H9 (cell line): ENCODE measurements at regions not wholly inside any gene's neighbourhood (a gene's known extent, or its start where the extent isn't known, plus 50 kb on each side); places are given as distances from the start of the nearest gene placed in this dataset.

ENCODE experiments used
- DNase-seq: peaks from one replicate; pipeline ENCODE4 v3.0.0-alpha.2; 2017
- H2AFZ ChIP-seq: one replicate; pipeline ENCODE4 v1.6.1; 2013; ENCODE audit warnings: mild to moderate bottlenecking, low read length, control low read depth, moderate library complexity
- H2AK5ac ChIP-seq: 2 replicates; pipeline ENCODE4 v1.6.1; 2013; ENCODE audit warnings: low read length, control low read depth, mixed read lengths; ENCODE audit not compliant: insufficient read length
- H2BK120ac ChIP-seq: one replicate; pipeline ENCODE4 v1.6.1; 2013; ENCODE audit warnings: low read depth, mild to moderate bottlenecking, low read length, control low read depth, inconsistent platforms; ENCODE audit not compliant: poor library complexity, severe bottlenecking
- H2BK12ac ChIP-seq: 2 replicates; pipeline ENCODE4 v1.6.1; 2013; ENCODE audit warnings: low read length, control low read depth, mixed read lengths, low read depth; ENCODE audit not compliant: insufficient read length
- H2BK15ac ChIP-seq: 2 replicates; pipeline ENCODE4 v1.6.1; 2013; ENCODE audit warnings: low read depth, low read length, control low read depth
- H2BK20ac ChIP-seq: one replicate; pipeline ENCODE4 v1.6.1; 2013; ENCODE audit warnings: low read depth, mild to moderate bottlenecking, low read length, control low read depth, inconsistent platforms; ENCODE audit not compliant: poor library complexity, severe bottlenecking
- H2BK5ac ChIP-seq: 2 replicates; pipeline ENCODE4 v1.6.1; 2013; ENCODE audit warnings: low read length, control low read depth, mixed read lengths; ENCODE audit not compliant: insufficient read length
- H3K14ac ChIP-seq: 2 replicates; pipeline ENCODE4 v1.6.1; 2013; ENCODE audit warnings: low read length, control low read depth; ENCODE audit not compliant: insufficient read depth
- H3K18ac ChIP-seq: 2 replicates; pipeline ENCODE4 v1.6.1; 2013; ENCODE audit warnings: low read depth, mild to moderate bottlenecking, mixed read lengths, low read length, control low read depth; ENCODE audit not compliant: insufficient read length
- H3K23ac ChIP-seq: 2 replicates; pipeline ENCODE4 v1.6.1; 2013; ENCODE audit warnings: low read length, control low read depth, mixed read lengths, low read depth; ENCODE audit not compliant: insufficient read length
- H3K23me2 ChIP-seq: 2 replicates; pipeline ENCODE4 v1.6.1; 2013; ENCODE audit warnings: low read depth, mild to moderate bottlenecking, mixed read lengths, low read length, control low read depth; ENCODE audit not compliant: insufficient read length, poor library complexity, severe bottlenecking
- H3K27ac ChIP-seq: 2 replicates; pipeline ENCODE4 v1.5.1; 2013; ENCODE audit warnings: low read length, control low read depth, mixed read lengths, low read depth; ENCODE audit not compliant: insufficient read length
- H3K27me3 ChIP-seq: 2 replicates; pipeline ENCODE4 v1.6.1; 2013; ENCODE audit warnings: low read length, control low read depth, inconsistent platforms; ENCODE audit not compliant: insufficient read depth
- H3K4ac ChIP-seq: 2 replicates; pipeline ENCODE4 v1.6.1; 2013; ENCODE audit warnings: low read depth, mild to moderate bottlenecking, control low read depth, inconsistent platforms, low read length, moderate library complexity
- H3K4me1 ChIP-seq: 2 replicates; pipeline ENCODE4 v1.6.1; 2013; ENCODE audit warnings: low read length, control low read depth, inconsistent platforms; ENCODE audit not compliant: insufficient read depth
- H3K4me2 ChIP-seq: 2 replicates; pipeline ENCODE4 v1.6.1; 2013; ENCODE audit warnings: low read length, control low read depth, mixed read lengths; ENCODE audit not compliant: insufficient read length, insufficient read depth
- H3K56ac ChIP-seq: 2 replicates; pipeline ENCODE4 v1.6.1; 2013; ENCODE audit warnings: low read depth, mild to moderate bottlenecking, mixed read lengths, low read length, control low read depth; ENCODE audit not compliant: insufficient read length
- H3K79me1 ChIP-seq: 2 replicates; pipeline ENCODE4 v1.6.1; 2013; ENCODE audit warnings: low read depth, mild to moderate bottlenecking, moderate library complexity, low read length, control low read depth, inconsistent platforms; ENCODE audit not compliant: insufficient read depth, poor library complexity, severe bottlenecking
- H3K79me2 ChIP-seq: 2 replicates; pipeline ENCODE4 v1.6.1; 2013; ENCODE audit warnings: low read length, control low read depth, inconsistent platforms; ENCODE audit not compliant: insufficient read depth
- H3K9ac ChIP-seq: 2 replicates; pipeline ENCODE4 v1.6.1; 2013; ENCODE audit warnings: low read length, control low read depth, mixed read lengths; ENCODE audit not compliant: insufficient read length; ENCODE audit errors: extremely low read depth
- H3K9me3 ChIP-seq: one replicate; pipeline ENCODE4 v1.6.1; 2013; ENCODE audit warnings: low read depth, low read length, inconsistent platforms; ENCODE audit not compliant: control insufficient read depth
- H3T11ph ChIP-seq: one replicate; pipeline ENCODE4 v1.6.1; 2013; ENCODE audit warnings: mild to moderate bottlenecking, low read length, control low read depth, inconsistent platforms
- H4K20me1 ChIP-seq: one replicate; pipeline ENCODE4 v1.6.1; 2013; ENCODE audit not compliant: control insufficient read depth, insufficient read length, insufficient read depth
- H4K5ac ChIP-seq: 2 replicates; pipeline ENCODE4 v1.6.1; 2013; ENCODE audit warnings: low read depth, mild to moderate bottlenecking, mixed read lengths, low read length, control low read depth; ENCODE audit not compliant: insufficient read length
- H4K8ac ChIP-seq: replicated peaks from 2 replicates; pipeline ENCODE4 v1.6.1; 2013; ENCODE audit warnings: low read length, control low read depth, mixed read lengths, low read depth; ENCODE audit not compliant: insufficient read length
- H4K91ac ChIP-seq: 2 replicates; pipeline ENCODE4 v1.6.1; 2013; ENCODE audit warnings: low read depth, mild to moderate bottlenecking, moderate library complexity, mixed read lengths, low read length, control low read depth; ENCODE audit not compliant: insufficient read length
- H3K27ac Mint-ChIP-seq, 3 experiments: 2 replicates in 2 of 3; 3 replicates in 1 of 3; pipeline ENCODE4 v1.8.0; 2020 to 2021; ENCODE audit warnings: mixed read lengths in 3 of 3, mild to moderate bottlenecking in 1 of 3, moderate library complexity in 1 of 3
- H3K27me3 Mint-ChIP-seq: 2 replicates; pipeline ENCODE4 v1.8.0; 2021; ENCODE audit warnings: low read depth, mild to moderate bottlenecking, moderate library complexity, mixed read lengths
- H3K36me3 Mint-ChIP-seq, 3 experiments: 2 replicates in 2 of 3; 3 replicates in 1 of 3; pipeline ENCODE4 v1.8.0; 2020 to 2021; ENCODE audit warnings: low read depth in 3 of 3, mixed read lengths in 3 of 3; ENCODE audit not compliant: insufficient read depth in 1 of 3
- H3K4me1 Mint-ChIP-seq, 2 experiments: 2 replicates each; pipeline ENCODE4 v1.8.0; 2020; ENCODE audit warnings: mixed read lengths in 2 of 2
- H3K4me3 Mint-ChIP-seq, 2 experiments: 2 replicates in 1 of 2; 3 replicates in 1 of 2; pipeline ENCODE4 v1.8.0; 2020 to 2021; ENCODE audit warnings: mild to moderate bottlenecking in 2 of 2, mixed read lengths in 2 of 2, moderate library complexity in 1 of 2
- H3K9me3 Mint-ChIP-seq, 2 experiments: 2 replicates in 1 of 2; 3 replicates in 1 of 2; pipeline ENCODE4 v1.8.0; 2020; ENCODE audit warnings: mild to moderate bottlenecking in 2 of 2, mixed read lengths in 2 of 2, moderate library complexity in 1 of 2
- WGBS: extraction: QIAGEN DNeasy Blood & Tissue Kit; methylation state at CpG from one replicate; pipeline ENCODE4 v1.1.7; 2013; ENCODE audit warnings: missing lambda C conversion rate, low lambda C conversion rate, mixed read lengths; ENCODE audit not compliant: insufficient read length; ENCODE audit errors: extremely low coverage; 5-methylcytosine and 5-hydroxymethylcytosine counted together
- TF ChIP-seq, protein P1 (sequence below): fragments of 200-600 bp; sonication (generic); conservative IDR thresholded peaks from 3 replicates; pipeline ENCODE4 v1.8.0; 2021; ENCODE audit warnings: antibody characterized with exemption, mild to moderate bottlenecking

DNA sequence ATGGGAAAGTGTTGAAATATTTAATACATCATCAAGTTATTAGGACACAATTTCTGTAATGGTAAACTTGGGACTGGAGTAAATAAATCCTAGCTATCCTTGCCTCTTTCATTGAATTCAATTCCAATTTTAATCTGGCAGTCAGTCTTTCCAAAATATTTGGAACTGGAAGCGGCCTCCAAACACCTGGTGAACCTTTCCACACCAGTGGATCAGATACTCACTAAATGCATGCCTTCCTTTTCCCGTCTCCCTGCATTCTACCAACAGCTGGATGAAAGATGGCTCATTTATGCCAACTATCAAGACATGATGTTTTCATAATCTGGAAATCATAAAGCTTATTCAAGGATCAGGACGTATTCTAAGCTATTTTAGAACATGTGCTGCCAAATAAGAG, 488.2 kb upstream of the SPHKAP start:
- H3K23me2 ChIP-seq = no peaks in the 10 kb centered on the region
- H2BK5ac ChIP-seq = no peak overlapping the region
- no peak overlapping the region for H3K23ac ChIP-seq
- H3K18ac ChIP-seq = no peak overlapping the region
- H4K8ac ChIP-seq = no peak overlapping the region
- H3K27ac ChIP-seq = no peak overlapping the region
- H2BK12ac ChIP-seq = no peak overlapping the region
- Mint-ChIP-seq H3K27ac (no peak overlapping the region), H3K4me1 (peaks cover 0 to 4% of the 10 kb centered on the region in 2 experiments; a peak in 1 of 4 replicates), H3K27me3 (no peaks in the 10 kb centered on the region), H3K4me3 (no peak overlapping the region), H3K36me3 (no peaks in the 10 kb centered on the region), H3K9me3 (no peaks in the 10 kb centered on the region)
- H4K5ac ChIP-seq = no peak overlapping the region
- no peaks in the 10 kb centered on the region for H3K79me2 ChIP-seq
- H2AFZ ChIP-seq = no peak overlapping the region
- H4K91ac ChIP-seq = no peak overlapping the region
- H3K4me2 ChIP-seq = no peak overlapping the region
- H2BK20ac ChIP-seq = no peak overlapping the region
- H3K9ac ChIP-seq = no peak overlapping the region
- no peaks in the 10 kb centered on the region for H3K9me3 ChIP-seq
- H3T11ph ChIP-seq = no peak overlapping the region
- no peak for DNase-seq
- no peak overlapping the region for H3K14ac ChIP-seq
- no CpG with 5 or more reads among the region's 3 CpGs for WGBS
- no peaks in the 10 kb centered on the region for H4K20me1 ChIP-seq
- no peaks in the 10 kb centered on the region for H3K27me3 ChIP-seq
- TF ChIP-seq, protein P1, sequence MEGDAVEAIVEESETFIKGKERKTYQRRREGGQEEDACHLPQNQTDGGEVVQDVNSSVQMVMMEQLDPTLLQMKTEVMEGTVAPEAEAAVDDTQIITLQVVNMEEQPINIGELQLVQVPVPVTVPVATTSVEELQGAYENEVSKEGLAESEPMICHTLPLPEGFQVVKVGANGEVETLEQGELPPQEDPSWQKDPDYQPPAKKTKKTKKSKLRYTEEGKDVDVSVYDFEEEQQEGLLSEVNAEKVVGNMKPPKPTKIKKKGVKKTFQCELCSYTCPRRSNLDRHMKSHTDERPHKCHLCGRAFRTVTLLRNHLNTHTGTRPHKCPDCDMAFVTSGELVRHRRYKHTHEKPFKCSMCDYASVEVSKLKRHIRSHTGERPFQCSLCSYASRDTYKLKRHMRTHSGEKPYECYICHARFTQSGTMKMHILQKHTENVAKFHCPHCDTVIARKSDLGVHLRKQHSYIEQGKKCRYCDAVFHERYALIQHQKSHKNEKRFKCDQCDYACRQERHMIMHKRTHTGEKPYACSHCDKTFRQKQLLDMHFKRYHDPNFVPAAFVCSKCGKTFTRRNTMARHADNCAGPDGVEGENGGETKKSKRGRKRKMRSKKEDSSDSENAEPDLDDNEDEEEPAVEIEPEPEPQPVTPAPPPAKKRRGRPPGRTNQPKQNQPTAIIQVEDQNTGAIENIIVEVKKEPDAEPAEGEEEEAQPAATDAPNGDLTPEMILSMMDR = no peak
- H3K56ac ChIP-seq = no peak overlapping the region
- no peaks in the 10 kb centered on the region for H3K79me1 ChIP-seq
- no peak overlapping the region for H2AK5ac ChIP-seq
- no peaks in the 10 kb centered on the region for H3K4me1 ChIP-seq
- H2BK15ac ChIP-seq = no peak overlapping the region
- no peak overlapping the region for H2BK120ac ChIP-seq
- no peak overlapping the region for H3K4ac ChIP-seq
